ENCODE measurements at regions not wholly inside any gene's neighbourhood (a gene's known extent, or its start where the extent isn't known, plus 50 kb on each side); places are given as distances from the start of the nearest gene placed in this dataset.

DNA sequence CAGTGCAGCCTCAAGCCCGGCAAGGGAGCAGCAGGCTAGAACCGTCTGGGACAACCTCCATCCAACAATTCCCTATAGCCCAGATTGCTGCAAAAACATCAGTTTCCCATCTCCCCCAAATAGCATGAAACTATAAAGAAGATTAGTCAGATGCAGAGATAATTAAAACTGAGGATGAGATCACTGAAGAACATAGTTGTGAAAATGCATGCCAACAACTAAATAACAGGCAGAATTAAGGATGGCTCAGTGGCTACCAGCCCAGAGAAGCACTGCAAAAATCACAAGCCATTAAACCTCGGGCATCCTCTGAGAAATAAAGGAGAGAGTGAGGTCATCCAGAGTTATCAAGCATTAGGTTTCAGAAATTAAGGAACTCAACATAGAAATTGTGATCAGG is 427.1 kb downstream of the TNS3 start:
- H3K36me3 ChIP-seq (ENCODE audit: low read depth, missing control alignments), result no peaks in the 10 kb centered on the region
- no peak overlapping the region for H3K4me3 ChIP-seq
- H3K27ac ChIP-seq, result no peak overlapping the region
- H3K27me3 ChIP-seq, result no peaks in the 10 kb centered on the region
- H3K9me3 ChIP-seq, result no peaks in the 10 kb centered on the region
- 86 to 87% methylated on average over 3 of the region's 3 CpGs for WGBS, 2 donors
- H3K4me1 ChIP-seq, result no peaks in the 10 kb centered on the region
- intact Hi-C loops (cut with DNase I; ENCODE audit: low total_unique reads), result no loop called here
- no peak for DNase-seq
- no peak for TF ChIP-seq POLR2A (IDR thresholded peaks at IDR 0.05)
- TF ChIP-seq, protein P1, sequence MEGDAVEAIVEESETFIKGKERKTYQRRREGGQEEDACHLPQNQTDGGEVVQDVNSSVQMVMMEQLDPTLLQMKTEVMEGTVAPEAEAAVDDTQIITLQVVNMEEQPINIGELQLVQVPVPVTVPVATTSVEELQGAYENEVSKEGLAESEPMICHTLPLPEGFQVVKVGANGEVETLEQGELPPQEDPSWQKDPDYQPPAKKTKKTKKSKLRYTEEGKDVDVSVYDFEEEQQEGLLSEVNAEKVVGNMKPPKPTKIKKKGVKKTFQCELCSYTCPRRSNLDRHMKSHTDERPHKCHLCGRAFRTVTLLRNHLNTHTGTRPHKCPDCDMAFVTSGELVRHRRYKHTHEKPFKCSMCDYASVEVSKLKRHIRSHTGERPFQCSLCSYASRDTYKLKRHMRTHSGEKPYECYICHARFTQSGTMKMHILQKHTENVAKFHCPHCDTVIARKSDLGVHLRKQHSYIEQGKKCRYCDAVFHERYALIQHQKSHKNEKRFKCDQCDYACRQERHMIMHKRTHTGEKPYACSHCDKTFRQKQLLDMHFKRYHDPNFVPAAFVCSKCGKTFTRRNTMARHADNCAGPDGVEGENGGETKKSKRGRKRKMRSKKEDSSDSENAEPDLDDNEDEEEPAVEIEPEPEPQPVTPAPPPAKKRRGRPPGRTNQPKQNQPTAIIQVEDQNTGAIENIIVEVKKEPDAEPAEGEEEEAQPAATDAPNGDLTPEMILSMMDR (IDR thresholded peaks at IDR 0.05), result no peak

DNA sequence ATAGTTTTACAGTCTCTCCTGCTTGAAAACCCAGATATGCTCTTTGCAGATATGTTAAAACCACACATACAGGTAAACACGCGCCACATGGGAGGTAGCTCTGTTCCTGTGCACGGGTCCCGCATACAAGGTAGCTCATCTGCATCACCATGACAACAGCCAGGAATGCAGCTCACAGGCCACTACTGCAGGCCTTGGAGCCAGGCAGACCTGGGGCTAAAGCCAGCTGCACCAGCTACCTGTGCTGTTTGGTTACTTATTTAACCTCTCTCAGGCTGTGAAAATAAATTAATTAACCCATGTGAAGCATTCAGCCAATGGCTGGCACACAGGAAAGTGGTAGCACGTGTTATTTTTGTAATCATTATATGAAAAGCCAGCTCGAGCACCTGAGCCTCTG is 428.3 kb downstream of the TNS3 start:
- TF ChIP-seq, protein P1 (IDR thresholded peaks at IDR 0.05), result no peak
- no peak for TF ChIP-seq POLR2A (IDR thresholded peaks at IDR 0.05)
- H3K4me1 ChIP-seq, result no peaks in the 10 kb centered on the region
- intact Hi-C loops (cut with DNase I; ENCODE audit: low total_unique reads), result no loop called here
- WGBS, 2 donors, result 63 to 69% methylated on average over 6 of the region's 6 CpGs
- no peak overlapping the region for H3K4me3 ChIP-seq
- H3K36me3 ChIP-seq (ENCODE audit: low read depth, missing control alignments), result no peaks in the 10 kb centered on the region
- H3K27me3 ChIP-seq, result no peaks in the 10 kb centered on the region
- peak; percentile 36 for DNase-seq
- H3K27ac ChIP-seq, result no peak overlapping the region
- H3K9me3 ChIP-seq, result no peaks in the 10 kb centered on the region

DNA sequence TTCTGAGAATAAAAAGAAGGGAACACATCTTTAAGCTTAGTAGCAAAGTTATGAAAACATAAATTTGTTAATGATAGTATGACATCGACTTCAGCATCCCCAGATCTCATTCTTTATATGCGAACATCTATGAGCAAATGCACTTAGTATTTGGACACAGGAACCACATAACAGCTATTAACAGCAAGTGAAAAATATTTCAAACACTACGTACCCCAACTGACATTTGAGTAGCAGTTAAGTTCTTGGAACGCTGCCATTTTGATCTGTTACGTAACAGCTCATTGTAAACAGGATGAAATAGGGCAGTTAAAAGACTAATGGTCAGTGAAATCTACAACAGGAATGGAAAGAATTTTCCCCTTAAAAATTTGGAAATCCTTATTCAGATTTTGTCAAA is 428.9 kb downstream of the TNS3 start:
- TF ChIP-seq, protein P1 (IDR thresholded peaks at IDR 0.05), result no peak
- TF ChIP-seq POLR2A (IDR thresholded peaks at IDR 0.05), result no peak
- Histone ChIP-seq H3K36me3 (ENCODE audit: low read depth, missing control alignments) (no peaks in the 10 kb centered on the region), H3K4me1 (peaks cover 2% of the 10 kb centered on the region), H3K27ac (peak overlapping the region in 1 of 2 donors; percentile 27), H3K27me3 (no peaks in the 10 kb centered on the region), H3K4me3 (peak overlapping the region in 1 of 2 donors; percentile 19), H3K9me3 (no peaks in the 10 kb centered on the region)
- DNase-seq, result peak; percentile 29
- 29 to 32% methylated on average over 5 of the region's 5 CpGs for WGBS, 2 donors
- intact Hi-C loops (cut with DNase I; ENCODE audit: low total_unique reads), result no loop called here

DNA sequence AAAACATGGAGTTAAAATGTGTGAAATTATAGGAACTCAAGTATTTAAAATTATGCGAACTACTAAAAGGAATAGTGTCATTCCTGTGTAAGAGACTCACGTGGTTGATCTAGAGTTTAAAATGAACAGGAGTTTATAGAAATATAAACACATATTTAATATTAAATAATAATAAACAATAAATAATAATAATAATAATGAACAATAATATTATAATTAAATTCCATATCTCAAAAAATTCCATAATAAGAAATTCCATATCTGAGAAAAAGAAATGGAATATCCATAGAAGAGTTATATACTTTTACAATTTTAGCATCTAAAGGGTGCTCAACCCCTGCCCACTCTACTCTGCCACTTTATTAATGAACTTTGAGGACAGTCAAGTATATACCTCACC is 429.6 kb downstream of the TNS3 start:
- no peaks in the 10 kb centered on the region for H3K36me3 ChIP-seq (ENCODE audit: low read depth, missing control alignments)
- DNase-seq, result no peak
- intact Hi-C loops (cut with DNase I; ENCODE audit: low total_unique reads), result no loop called here

More for the DNA sequence above, 429.6 kb downstream of the TNS3 start:
- Histone ChIP-seq H3K4me3 (no peak overlapping the region), H3K9me3 (no peaks in the 10 kb centered on the region), H3K4me1 (peaks cover 8% of the 10 kb centered on the region), H3K27me3 (no peaks in the 10 kb centered on the region), H3K27ac (peak overlapping the region in 1 of 2 donors; percentile 27)
- 95% methylated on average over 2 of the region's 2 CpGs for WGBS, 2 donors
- TF ChIP-seq POLR2A (IDR thresholded peaks at IDR 0.05), result no peak
- TF ChIP-seq, protein P1 (IDR thresholded peaks at IDR 0.05), result no peak
